ENCODE measurements at regions not wholly inside any gene's neighbourhood (a gene's known extent, or its start where the extent isn't known, plus 50 kb on each side); places are given as distances from the start of the nearest gene placed in this dataset.
"Not testable (repeated sequence)": the region's sequence is repeated elsewhere in the genome, so short reads cannot be mapped to it uniquely, and the experiment has no call there.

DNA sequence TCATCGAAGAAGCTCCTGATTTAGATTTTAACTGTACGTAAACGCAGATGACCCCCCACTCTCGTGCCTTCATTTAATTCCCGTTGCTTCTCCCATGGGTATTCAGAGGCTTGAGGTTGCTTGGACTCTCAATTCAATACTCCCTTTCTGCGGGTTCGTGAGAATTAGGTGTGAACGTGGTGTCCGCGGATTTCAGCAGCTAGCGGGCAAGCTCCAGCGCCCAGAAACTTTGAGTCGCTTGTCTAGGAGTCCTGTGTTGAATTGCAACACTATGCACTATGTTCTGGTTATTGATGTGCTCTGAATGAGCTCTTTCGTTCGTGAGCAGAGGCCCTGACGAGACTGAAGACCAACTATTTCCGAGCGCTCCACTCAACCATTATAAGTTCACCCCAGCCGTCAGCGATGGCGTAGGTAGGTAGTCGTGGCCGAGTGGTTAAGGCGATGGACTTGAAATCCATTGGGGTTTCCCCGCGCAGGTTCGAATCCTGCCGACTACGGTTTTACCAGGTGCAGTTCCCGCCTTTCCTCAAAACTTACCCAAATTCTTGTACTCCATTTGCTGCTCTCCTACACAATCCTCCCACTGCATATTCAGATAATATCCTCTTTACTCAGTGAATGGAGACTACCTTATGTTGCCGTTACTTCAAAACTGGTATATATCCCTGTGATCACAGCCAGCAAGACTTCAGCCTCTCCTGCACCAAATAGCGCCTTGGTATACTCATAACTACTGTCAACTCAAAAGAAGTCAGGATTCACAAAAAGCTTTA lies 72.6 kb upstream of the ZNF184 start:
- peaks cover 75% of the 10 kb centered on the region for H3K27me3 ChIP-seq
- no peak for TF ChIP-seq POLR2A (IDR thresholded peaks at IDR 0.05)
- TF ChIP-seq, protein P1, sequence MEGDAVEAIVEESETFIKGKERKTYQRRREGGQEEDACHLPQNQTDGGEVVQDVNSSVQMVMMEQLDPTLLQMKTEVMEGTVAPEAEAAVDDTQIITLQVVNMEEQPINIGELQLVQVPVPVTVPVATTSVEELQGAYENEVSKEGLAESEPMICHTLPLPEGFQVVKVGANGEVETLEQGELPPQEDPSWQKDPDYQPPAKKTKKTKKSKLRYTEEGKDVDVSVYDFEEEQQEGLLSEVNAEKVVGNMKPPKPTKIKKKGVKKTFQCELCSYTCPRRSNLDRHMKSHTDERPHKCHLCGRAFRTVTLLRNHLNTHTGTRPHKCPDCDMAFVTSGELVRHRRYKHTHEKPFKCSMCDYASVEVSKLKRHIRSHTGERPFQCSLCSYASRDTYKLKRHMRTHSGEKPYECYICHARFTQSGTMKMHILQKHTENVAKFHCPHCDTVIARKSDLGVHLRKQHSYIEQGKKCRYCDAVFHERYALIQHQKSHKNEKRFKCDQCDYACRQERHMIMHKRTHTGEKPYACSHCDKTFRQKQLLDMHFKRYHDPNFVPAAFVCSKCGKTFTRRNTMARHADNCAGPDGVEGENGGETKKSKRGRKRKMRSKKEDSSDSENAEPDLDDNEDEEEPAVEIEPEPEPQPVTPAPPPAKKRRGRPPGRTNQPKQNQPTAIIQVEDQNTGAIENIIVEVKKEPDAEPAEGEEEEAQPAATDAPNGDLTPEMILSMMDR (IDR thresholded peaks at IDR 0.05): no peak
- WGBS, 4 donors: 9 to 17% (median 11%) methylated on average over 26 to 32 of the region's 32 CpGs
- no peak for DNase-seq
- no peaks in the 10 kb centered on the region for H3K4me1 ChIP-seq (replicated peaks in 1 of 2)
- no peak overlapping the region for H3K27ac ChIP-seq
- no peak overlapping the region for H3K4me3 ChIP-seq
- H3K36me3 ChIP-seq (replicated peaks in 1 of 2): no peaks in the 10 kb centered on the region
- no peaks in the 10 kb centered on the region for H3K9me3 ChIP-seq (replicated peaks in 1 of 3)
- intact Hi-C loops (cut with DNase I): no loop called here

DNA sequence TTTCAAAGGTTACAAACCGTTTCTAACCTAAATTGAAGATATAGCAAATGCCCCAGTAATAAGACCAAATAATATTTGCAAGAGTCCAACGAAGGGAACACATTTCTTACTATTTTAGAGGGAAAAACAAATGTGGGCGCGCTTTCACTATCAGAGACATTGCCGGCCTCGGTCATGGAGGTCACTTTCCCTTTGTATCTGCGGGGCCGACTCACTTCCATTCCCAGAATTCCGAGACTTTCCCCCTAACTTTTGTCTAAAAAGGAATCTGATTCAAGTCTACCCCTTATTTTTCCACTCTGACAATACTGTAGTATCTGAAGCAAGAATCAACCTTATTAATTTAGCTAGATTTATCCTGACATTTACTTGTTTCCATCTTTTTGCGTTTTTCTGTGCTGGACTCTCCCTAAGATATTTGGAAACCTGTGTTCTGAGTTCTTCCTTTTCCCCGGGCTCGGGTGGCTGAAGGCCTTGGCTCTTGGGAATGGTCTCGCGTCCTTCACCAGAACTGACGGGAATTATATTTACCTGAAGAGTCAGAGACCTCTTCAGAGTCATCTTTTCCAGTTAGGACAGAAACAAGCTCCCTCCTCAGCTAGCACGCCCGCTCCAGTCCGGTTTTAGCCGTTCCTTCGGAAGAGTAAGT lies 71.8 kb upstream of the ZNF184 start:
- Histone ChIP-seq H3K36me3 (replicated peaks in 1 of 2) (no peaks in the 10 kb centered on the region), H3K27me3 (peaks cover 73% of the 10 kb centered on the region), H3K27ac (no peak overlapping the region), H3K9me3 (replicated peaks in 1 of 3) (no peaks in the 10 kb centered on the region), H3K4me1 (replicated peaks in 1 of 2) (no peaks in the 10 kb centered on the region), H3K4me3 (peak overlapping the region in 1 of 4 donors; percentile 3)
- intact Hi-C loops (cut with DNase I): no loop called here
- no peak for DNase-seq
- TF ChIP-seq POLR2A (IDR thresholded peaks at IDR 0.05): no peak
- TF ChIP-seq, protein P1 (IDR thresholded peaks at IDR 0.05): no peak
- 11 to 15% (median 12%) methylated on average over 20 of the region's 20 CpGs for WGBS, 4 donors

DNA sequence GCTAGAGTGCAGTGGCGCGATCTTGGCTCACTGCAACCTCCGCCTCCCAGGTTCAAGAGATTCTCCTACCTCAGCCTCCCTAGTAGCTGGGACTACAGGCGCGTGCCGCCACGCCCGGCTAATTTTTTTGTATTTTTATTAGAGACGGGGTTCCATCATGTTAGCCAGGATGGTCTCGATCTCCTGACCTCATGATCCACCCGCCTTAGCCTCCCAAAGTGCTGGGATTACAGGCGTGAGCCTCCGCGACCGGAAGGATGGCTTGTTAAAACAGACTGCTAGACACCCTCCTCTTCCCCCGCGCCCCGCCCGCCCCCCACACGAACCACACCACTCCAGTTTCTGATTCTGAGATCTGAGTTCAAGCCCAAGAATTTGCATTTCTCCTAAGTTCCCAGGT lies 71.2 kb upstream of the ZNF184 start:
- H3K4me3 ChIP-seq; intact Hi-C loops (cut with DNase I): not testable (repeated sequence)

DNA sequence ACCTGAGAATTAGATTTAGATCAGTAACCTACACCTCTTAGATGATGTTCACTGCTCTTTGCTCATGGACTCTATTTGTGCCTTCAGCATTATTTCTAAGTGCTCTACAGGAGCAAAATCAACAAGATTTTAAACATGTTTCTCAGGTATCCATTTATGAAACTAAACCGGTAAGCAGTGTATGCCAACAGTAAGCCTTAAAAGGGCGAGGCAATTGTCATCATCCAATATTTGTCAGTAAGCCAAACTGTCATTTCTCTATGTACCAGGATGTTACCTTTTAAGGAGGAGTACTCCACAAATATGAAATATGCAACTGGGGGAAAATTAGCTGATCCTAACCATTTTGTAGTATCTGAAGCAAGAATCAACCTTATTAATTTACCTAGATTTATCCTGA lies 69.6 kb upstream of the ZNF184 start:
- no peak for DNase-seq
- Histone ChIP-seq H3K27ac (no peak overlapping the region), H3K27me3 (peaks cover 67% of the 10 kb centered on the region), H3K36me3 (replicated peaks in 1 of 2) (no peaks in the 10 kb centered on the region), H3K4me1 (replicated peaks in 1 of 2) (no peaks in the 10 kb centered on the region), H3K4me3 (no peak overlapping the region), H3K9me3 (replicated peaks in 1 of 3) (no peaks in the 10 kb centered on the region)
- no peak for TF ChIP-seq POLR2A (IDR thresholded peaks at IDR 0.05)
- 59 to 89% (median 81%) methylated on average over 2 of the region's 2 CpGs for WGBS, 4 donors
- intact Hi-C loops (cut with DNase I): no loop called here

More for the DNA sequence above, 71.2 kb upstream of the ZNF184 start:
- DNase-seq; H3K27ac ChIP-seq; H3K36me3 ChIP-seq (replicated peaks in 1 of 2); H3K4me1 ChIP-seq (replicated peaks in 1 of 2); H3K9me3 ChIP-seq (replicated peaks in 1 of 3): not testable (repeated sequence)
- H3K27me3 ChIP-seq: peaks cover 71% of the 10 kb centered on the region
- 25 to 38% (median 28%) methylated on average over 15 to 20 of the region's 20 CpGs for WGBS, 4 donors

DNA sequence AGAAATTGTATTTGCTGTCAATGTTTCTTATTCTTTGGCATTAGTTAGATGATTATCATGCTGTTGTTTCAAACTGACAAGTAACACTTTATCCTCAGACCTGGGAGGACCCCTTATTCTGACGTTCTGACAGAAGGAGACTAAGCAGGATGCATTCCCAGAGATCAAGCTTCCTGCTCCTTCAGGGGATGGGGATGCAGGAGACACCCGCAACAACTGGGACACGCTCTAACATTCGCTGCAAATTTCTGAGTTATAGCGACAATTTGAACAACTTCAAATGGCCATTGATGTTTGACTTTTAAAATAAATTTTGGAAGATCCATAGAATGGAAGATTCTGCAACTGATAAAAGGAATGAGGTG lies 69.0 kb upstream of the ZNF184 start:
- Histone ChIP-seq H3K36me3 (replicated peaks in 1 of 2) (no peaks in the 10 kb centered on the region), H3K9me3 (replicated peaks in 1 of 3) (no peaks in the 10 kb centered on the region), H3K27me3 (peaks cover 62% of the 10 kb centered on the region), H3K4me3 (no peak overlapping the region), H3K27ac (no peak overlapping the region), H3K4me1 (replicated peaks in 1 of 2) (no peaks in the 10 kb centered on the region)
- WGBS, 4 donors: 25 to 37% (median 31%) methylated on average over 5 of the region's 5 CpGs
- no peak for DNase-seq
- no peak for TF ChIP-seq POLR2A (IDR thresholded peaks at IDR 0.05)
- TF ChIP-seq, protein P1 (IDR thresholded peaks at IDR 0.05): no peak
- intact Hi-C loops (cut with DNase I): no loop called here

Data from adrenal gland (tissue), 9 donors.